ENCODE measurements at regions not wholly inside any gene's neighbourhood (a gene's known extent, or its start where the extent isn't known, plus 50 kb on each side); places are given as distances from the start of the nearest gene placed in this dataset.

GRCh38 chr22:49380828-49381114 lies 446.9 kb downstream of the BRD1 start:
- no peak for DNase-seq
- H3K4me3 ChIP-seq = no peak overlapping the region
- H3K36me3 ChIP-seq = no peaks in the 10 kb centered on the region
- H3K27ac ChIP-seq = no peak overlapping the region
- no peaks in the 10 kb centered on the region for H3K27me3 ChIP-seq
- WGBS, 3 donors = 33 to 64% (median 37%) methylated on average over 1 of the region's 1 CpG
- H3K9me3 ChIP-seq = no peaks in the 10 kb centered on the region
- intact Hi-C loops (cut with DNase I) = no loop called here
- H3K4me1 ChIP-seq (ENCODE audit: insufficient read depth) = no peaks in the 10 kb centered on the region
- TF ChIP-seq EP300 (IDR thresholded peaks at IDR 0.05) (no peak), CTCF (IDR thresholded peaks at IDR 0.05) (no peak), POLR2A (IDR thresholded peaks at IDR 0.05) (no peak)

- no peak for DNase-seq
- Histone ChIP-seq H3K9me3 (no peaks in the 10 kb centered on the region), H3K27me3 (no peaks in the 10 kb centered on the region), H3K27ac (no peak overlapping the region), H3K36me3 (no peaks in the 10 kb centered on the region), H3K4me3 (no peak overlapping the region), H3K4me1 (ENCODE audit: insufficient read depth) (no peaks in the 10 kb centered on the region)
- 70 to 79% (median 75%) methylated on average over 12 of the region's 12 CpGs for WGBS, 3 donors
- TF ChIP-seq EP300 (IDR thresholded peaks at IDR 0.05) (no peak), POLR2A (IDR thresholded peaks at IDR 0.05) (no peak), CTCF (IDR thresholded peaks at IDR 0.05) (no peak)
- intact Hi-C loops (cut with DNase I) = no loop called here
Observed at GRCh38 chr22:49380095-49380827, 447.4 kb downstream of the BRD1 start.

GRCh38 chr22:49377306-49377705 lies 450.4 kb downstream of the BRD1 start:
- DNase-seq = no peak
- no peaks in the 10 kb centered on the region for H3K27me3 ChIP-seq
- 75 to 81% (median 76%) methylated on average over 13 of the region's 13 CpGs for WGBS, 3 donors

GRCh38 chr22:49373801-49374226 lies 453.9 kb downstream of the BRD1 start:
- intact Hi-C loops (cut with DNase I) = no loop called here

More at GRCh38 chr22:49377306-49377705, 450.4 kb downstream of the BRD1 start:
- Histone ChIP-seq H3K27ac (no peak overlapping the region), H3K4me1 (ENCODE audit: insufficient read depth) (no peaks in the 10 kb centered on the region), H3K4me3 (no peak overlapping the region), H3K36me3 (no peaks in the 10 kb centered on the region), H3K9me3 (no peaks in the 10 kb centered on the region)
- intact Hi-C loops (cut with DNase I) = no loop called here
- no peak for TF ChIP-seq CTCF (IDR thresholded peaks at IDR 0.05)
- no peak for TF ChIP-seq POLR2A (IDR thresholded peaks at IDR 0.05)
- TF ChIP-seq EP300 (IDR thresholded peaks at IDR 0.05) = no peak

GRCh38 chr22:49373289-49373666 lies 454.4 kb downstream of the BRD1 start:
- DNase-seq = no peak
- no peaks in the 10 kb centered on the region for H3K27me3 ChIP-seq
- H3K4me3 ChIP-seq = no peak overlapping the region
- H3K27ac ChIP-seq = no peak overlapping the region
- no peaks in the 10 kb centered on the region for H3K36me3 ChIP-seq
- no peaks in the 10 kb centered on the region for H3K9me3 ChIP-seq
- WGBS, 3 donors = 66 to 78% (median 68%) methylated on average over 6 of the region's 6 CpGs
- intact Hi-C loops (cut with DNase I) = no loop called here
- TF ChIP-seq CTCF (IDR thresholded peaks at IDR 0.05) (no peak), EP300 (IDR thresholded peaks at IDR 0.05) (no peak), POLR2A (IDR thresholded peaks at IDR 0.05) (no peak)
- no peaks in the 10 kb centered on the region for H3K4me1 ChIP-seq (ENCODE audit: insufficient read depth)

More at GRCh38 chr22:49373801-49374226, 453.9 kb downstream of the BRD1 start:
- DNase-seq = no peak
- Histone ChIP-seq H3K9me3 (no peaks in the 10 kb centered on the region), H3K4me3 (no peak overlapping the region), H3K27ac (no peak overlapping the region), H3K27me3 (no peaks in the 10 kb centered on the region), H3K4me1 (ENCODE audit: insufficient read depth) (no peaks in the 10 kb centered on the region), H3K36me3 (no peaks in the 10 kb centered on the region)
- 76 to 82% (median 78%) methylated on average over 17 of the region's 17 CpGs for WGBS, 3 donors
- TF ChIP-seq POLR2A (IDR thresholded peaks at IDR 0.05) = no peak
